ENCODE measurements at regions not wholly inside any gene's neighbourhood (a gene's known extent, or its start where the extent isn't known, plus 50 kb on each side); places are given as distances from the start of the nearest gene placed in this dataset.

GRCh38 chr4:26056406-26056805, 142.4 kb downstream of the SMIM20 start:
- TF ChIP-seq CTCF (IDR thresholded peaks at IDR 0.05) = no peak
- TF ChIP-seq EZH2 (IDR thresholded peaks at IDR 0.05; ENCODE audit: borderline replicate concordance, insufficient read depth, low read depth, low read length, poor library complexity, severe bottlenecking) = no peak
